ENCODE measurements at regions not wholly inside any gene's neighbourhood (a gene's known extent, or its start where the extent isn't known, plus 50 kb on each side); places are given as distances from the start of the nearest gene placed in this dataset.

DNA sequence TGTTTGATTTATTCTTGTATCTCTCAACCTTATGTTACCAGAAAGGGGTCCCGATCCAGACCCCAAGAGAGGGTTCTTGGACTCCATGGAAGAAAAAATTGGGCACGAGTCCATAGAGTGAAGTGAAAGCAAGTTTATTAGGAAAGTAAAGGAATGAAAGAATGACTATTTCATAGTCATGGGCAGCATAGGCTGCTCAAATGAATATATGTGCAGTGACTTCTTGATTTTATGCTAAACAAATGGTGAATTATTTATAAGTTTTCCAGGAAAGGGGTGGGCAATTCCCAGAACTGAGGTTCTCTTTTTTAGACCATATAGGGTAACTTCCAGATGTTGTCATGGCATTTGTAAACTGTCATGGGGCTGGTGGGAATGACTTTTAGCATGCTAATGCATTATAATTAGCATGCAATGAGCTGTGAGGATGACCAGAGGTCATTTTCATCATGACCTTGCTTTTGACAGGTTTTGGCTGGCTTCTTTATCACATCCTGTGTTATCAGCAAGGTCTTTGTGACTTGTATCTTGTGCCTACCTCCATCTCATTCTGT, 832.4 kb upstream of the CDH2 start:
- intact Hi-C loops (cut with micrococcal nuclease; ENCODE audit: unreplicated experiment), result no loop called here
- H3K27ac ChIP-seq (ENCODE audit: low read depth, low read length, poor library complexity, severe bottlenecking), result no peak overlapping the region
- no peak overlapping the region for H3K4me3 ChIP-seq (ENCODE audit: low read depth, low read length, poor library complexity, severe bottlenecking)
- POLR2A ChIA-PET (ENCODE audit: low non-redundant PET), result no interaction called here
- no peak for TF ChIP-seq EZH2 (IDR thresholded peaks at IDR 0.05; ENCODE audit: borderline replicate concordance, low read depth, low read length, poor library complexity, severe bottlenecking)
- TF ChIP-seq, protein P1, sequence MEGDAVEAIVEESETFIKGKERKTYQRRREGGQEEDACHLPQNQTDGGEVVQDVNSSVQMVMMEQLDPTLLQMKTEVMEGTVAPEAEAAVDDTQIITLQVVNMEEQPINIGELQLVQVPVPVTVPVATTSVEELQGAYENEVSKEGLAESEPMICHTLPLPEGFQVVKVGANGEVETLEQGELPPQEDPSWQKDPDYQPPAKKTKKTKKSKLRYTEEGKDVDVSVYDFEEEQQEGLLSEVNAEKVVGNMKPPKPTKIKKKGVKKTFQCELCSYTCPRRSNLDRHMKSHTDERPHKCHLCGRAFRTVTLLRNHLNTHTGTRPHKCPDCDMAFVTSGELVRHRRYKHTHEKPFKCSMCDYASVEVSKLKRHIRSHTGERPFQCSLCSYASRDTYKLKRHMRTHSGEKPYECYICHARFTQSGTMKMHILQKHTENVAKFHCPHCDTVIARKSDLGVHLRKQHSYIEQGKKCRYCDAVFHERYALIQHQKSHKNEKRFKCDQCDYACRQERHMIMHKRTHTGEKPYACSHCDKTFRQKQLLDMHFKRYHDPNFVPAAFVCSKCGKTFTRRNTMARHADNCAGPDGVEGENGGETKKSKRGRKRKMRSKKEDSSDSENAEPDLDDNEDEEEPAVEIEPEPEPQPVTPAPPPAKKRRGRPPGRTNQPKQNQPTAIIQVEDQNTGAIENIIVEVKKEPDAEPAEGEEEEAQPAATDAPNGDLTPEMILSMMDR (conservative IDR thresholded peaks at IDR 0.05; ENCODE audit: low read depth, low read length), result no peak
- no peaks in the 10 kb centered on the region for H3K4me1 ChIP-seq (ENCODE audit: insufficient read depth, low read length, poor library complexity, severe bottlenecking)
- BruUV-seq (replicated peaks), result no TSS peak
- H3K9me3 ChIP-seq (ENCODE audit: low read depth, low read length, poor library complexity, severe bottlenecking), result no peaks in the 10 kb centered on the region
- no peak for DNase-seq (ENCODE audit: low spot score)
- H3K27me3 ChIP-seq (replicated peaks; ENCODE audit: insufficient read depth, low read depth, low read length, poor library complexity), result no peaks in the 10 kb centered on the region
- no peaks in the 10 kb centered on the region for H3K36me3 ChIP-seq (ENCODE audit: insufficient read depth, low read length, poor library complexity, severe bottlenecking)
- CTCF ChIA-PET, result no interaction called here

DNA sequence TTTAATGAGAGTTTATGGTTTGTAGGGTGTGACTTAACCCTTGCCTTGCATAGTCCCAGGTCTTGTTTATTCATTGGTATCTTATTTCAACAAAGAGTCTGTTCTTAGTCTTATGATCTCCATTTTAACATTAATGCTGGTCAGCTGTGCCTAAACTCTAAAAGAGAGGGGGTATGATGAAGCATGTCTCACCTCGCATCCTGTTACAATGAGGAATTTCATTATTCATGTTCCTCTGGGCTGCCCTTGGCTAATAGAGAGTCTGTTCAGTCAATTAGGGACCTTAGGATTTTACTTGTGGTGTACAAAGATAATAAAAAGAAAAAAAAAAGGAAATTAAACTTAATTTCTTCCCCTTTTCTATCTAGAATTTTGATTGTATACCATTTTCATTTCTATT, 831.9 kb upstream of the CDH2 start:
- Histone ChIP-seq H3K4me1 (ENCODE audit: insufficient read depth, low read length, poor library complexity, severe bottlenecking) (no peaks in the 10 kb centered on the region), H3K27ac (ENCODE audit: low read depth, low read length, poor library complexity, severe bottlenecking) (no peak overlapping the region), H3K9me3 (ENCODE audit: low read depth, low read length, poor library complexity, severe bottlenecking) (no peaks in the 10 kb centered on the region), H3K36me3 (ENCODE audit: insufficient read depth, low read length, poor library complexity, severe bottlenecking) (no peaks in the 10 kb centered on the region), H3K27me3 (replicated peaks; ENCODE audit: insufficient read depth, low read depth, low read length, poor library complexity) (no peaks in the 10 kb centered on the region), H3K4me3 (ENCODE audit: low read depth, low read length, poor library complexity, severe bottlenecking) (no peak overlapping the region)
- ChIA-PET CTCF (no interaction called here), POLR2A (ENCODE audit: low non-redundant PET) (no interaction called here)
- no peak for DNase-seq (ENCODE audit: low spot score)
- no TSS peak for BruUV-seq (replicated peaks)
- no peak for TF ChIP-seq EZH2 (IDR thresholded peaks at IDR 0.05; ENCODE audit: borderline replicate concordance, low read depth, low read length, poor library complexity, severe bottlenecking)
- TF ChIP-seq, protein P1 (conservative IDR thresholded peaks at IDR 0.05; ENCODE audit: low read depth, low read length), result no peak
- intact Hi-C loops (cut with micrococcal nuclease; ENCODE audit: unreplicated experiment), result no loop called here

DNA sequence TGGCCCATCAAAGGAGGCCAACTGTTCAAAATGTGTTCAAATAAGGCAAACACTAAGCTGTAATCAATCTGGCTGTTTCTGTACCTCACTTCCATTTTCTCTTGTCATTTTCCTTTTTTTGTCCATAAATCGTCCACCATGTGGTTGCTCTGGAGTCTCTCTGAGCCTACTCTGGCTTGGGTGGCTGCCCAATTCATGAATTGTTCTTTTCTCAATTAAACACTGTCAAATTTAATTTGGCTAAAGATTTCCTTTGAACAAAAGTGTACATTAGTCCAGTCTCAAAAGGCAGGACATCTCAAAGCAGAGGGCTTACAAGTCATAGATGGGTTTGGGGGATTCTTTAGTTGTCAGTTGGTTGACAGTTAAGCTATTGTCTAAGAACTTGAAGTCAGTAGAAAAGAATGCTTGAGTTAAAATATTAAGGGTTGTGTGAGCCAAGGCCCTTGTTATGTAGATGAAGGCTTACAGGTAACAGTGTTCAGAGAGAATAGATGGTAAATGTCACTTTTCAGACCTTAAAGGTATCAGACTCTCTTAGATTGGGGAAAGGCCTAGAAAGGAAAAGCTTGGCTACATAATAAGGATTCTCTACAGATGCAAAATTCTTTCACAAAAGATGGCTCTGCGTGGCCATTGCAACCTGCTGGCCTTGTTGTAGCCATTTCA, 831.2 kb upstream of the CDH2 start:
- Histone ChIP-seq H3K27ac (ENCODE audit: low read depth, low read length, poor library complexity, severe bottlenecking) (no peak overlapping the region), H3K4me3 (ENCODE audit: low read depth, low read length, poor library complexity, severe bottlenecking) (no peak overlapping the region), H3K27me3 (replicated peaks; ENCODE audit: insufficient read depth, low read depth, low read length, poor library complexity) (no peaks in the 10 kb centered on the region), H3K4me1 (ENCODE audit: insufficient read depth, low read length, poor library complexity, severe bottlenecking) (no peaks in the 10 kb centered on the region), H3K36me3 (ENCODE audit: insufficient read depth, low read length, poor library complexity, severe bottlenecking) (no peaks in the 10 kb centered on the region), H3K9me3 (ENCODE audit: low read depth, low read length, poor library complexity, severe bottlenecking) (no peaks in the 10 kb centered on the region)
- CTCF ChIA-PET, result no interaction called here
- no TSS peak for BruUV-seq (replicated peaks)
- DNase-seq (ENCODE audit: low spot score), result no peak
- POLR2A ChIA-PET (ENCODE audit: low non-redundant PET), result no interaction called here
- TF ChIP-seq, protein P1 (conservative IDR thresholded peaks at IDR 0.05; ENCODE audit: low read depth, low read length), result no peak
- no peak for TF ChIP-seq EZH2 (IDR thresholded peaks at IDR 0.05; ENCODE audit: borderline replicate concordance, low read depth, low read length, poor library complexity, severe bottlenecking)
- intact Hi-C loops (cut with micrococcal nuclease; ENCODE audit: unreplicated experiment), result no loop called here

Measured in A673 (cell line).